A549 (cell line): ENCODE measurements at regions not wholly inside any gene's neighbourhood (a gene's known extent, or its start where the extent isn't known, plus 50 kb on each side); places are given as distances from the start of the nearest gene placed in this dataset.

ENCODE experiments used
- ATAC-seq, 2 experiments: fragments of 200-7000 bp in 1 of 2; fragments of >200 bp in 1 of 2; cut with Nextera tagmentation in 1 of 2; cut with Tn5 transposase in 1 of 2; 3 replicates each; pipeline versions ENCODE4 v1.8.0 to v1.9.1; 2018 to 2020; ENCODE audit warnings: mild to moderate bottlenecking in 1 of 2, moderate library complexity in 1 of 2
- CTCF ChIA-PET: fragments of 300-600 bp; sonication (Branson Sonifier 250); formaldehyde crosslinking; extraction: SDS; loops from one replicate; lab custom pipeline; 2021; ENCODE audit warnings: antibody characterized with exemption, inconsistent platforms; lab: Yijun Ruan, JAX
- POLR2A ChIA-PET: fragments of 350-600 bp; formaldehyde crosslinking; extraction: SDS; loops from one replicate; lab custom pipeline; 2021; ENCODE audit warnings: antibody characterized with exemption, inconsistent platforms; lab: Yijun Ruan, JAX
- DNase-seq, 2 experiments: peaks; one replicate each; pipeline versions ENCODE4 v3.0.0 to v3.0.0-alpha.2; 2011 to 2016; ENCODE audit warnings: low read depth in 1 of 2, low spot score in 1 of 2
- FAIRE-seq: peaks from 2 replicates; lab custom pipeline; 2011; peaks lifted over from hg19 to GRCh38; lab: Jason Lieb, UNC
- H3K27ac ChIP-seq, 2 experiments: fragments of >200 bp; sonication (Bioruptor Twin); formaldehyde crosslinking; 3 replicates each; pipeline ENCODE4 v1.5.1; 2016 to 2017
- H3K4me1 ChIP-seq: fragments of >200 bp; sonication (Bioruptor Twin); formaldehyde crosslinking; 3 replicates; pipeline ENCODE4 v1.6.1; 2016
- H3K4me2 ChIP-seq: fragments of >200 bp; sonication (Bioruptor Twin); formaldehyde crosslinking; 3 replicates; pipeline ENCODE4 v1.6.1; 2016
- H3K4me3 ChIP-seq: fragments of >200 bp; sonication (Bioruptor Twin); formaldehyde crosslinking; 3 replicates; pipeline ENCODE4 v1.5.1; 2016
- H3K9me3 ChIP-seq: fragments of >200 bp; sonication (Bioruptor Twin); formaldehyde crosslinking; 3 replicates; pipeline ENCODE4 v1.6.1; 2016
- ATOH8 ChIP-seq: fragments of 250-450 bp; sonication (Bioruptor Pico); IDR thresholded peaks from 2 replicates; pipeline ENCODE4 v1.5.0; 2020; ENCODE audit warnings: low read depth, mild to moderate bottlenecking, moderate library complexity
- CBX2 ChIP-seq: fragments of 200-600 bp; sonication (generic); IDR thresholded peaks from 2 replicates; pipeline ENCODE4 v1.6.1; 2016; ENCODE audit warnings: low read depth, mild to moderate bottlenecking, borderline replicate concordance
- CEBPB ChIP-seq, 2 experiments: fragments of >200 bp in 1 of 2; sonication (Bioruptor Twin) in 1 of 2; formaldehyde crosslinking in 1 of 2; IDR thresholded peaks; 2 replicates each; pipeline ENCODE4 v1.6.1; 2012 to 2016
- CHD2 ChIP-seq: fragments of 150-350 bp; IDR thresholded peaks from 2 replicates; pipeline ENCODE4 v1.6.1; 2014; ENCODE audit warnings: low read length; ENCODE audit not compliant: partially characterized antibody
- CTCF ChIP-seq: fragments of >200 bp; sonication (Bioruptor Twin); formaldehyde crosslinking; IDR thresholded peaks from 3 replicates; pipeline ENCODE4 v1.5.1; 2016
- EHF ChIP-seq: fragments of 250-450 bp; sonication (Bioruptor Pico); IDR thresholded peaks from 2 replicates; pipeline ENCODE4 v1.5.0; 2020; ENCODE audit warnings: mild to moderate bottlenecking
- ELK1 ChIP-seq: fragments of 150-350 bp; IDR thresholded peaks from 2 replicates; pipeline ENCODE4 v1.6.1; 2014; ENCODE audit warnings: low read depth, mild to moderate bottlenecking, low read length
- EP300 ChIP-seq, 2 experiments: fragments of >200 bp; sonication (Bioruptor Twin); formaldehyde crosslinking; IDR thresholded peaks; 2 replicates in 1 of 2; 3 replicates in 1 of 2; pipeline ENCODE4 v1.6.1; 2016 to 2017
- ESRRA ChIP-seq: fragments of 150-350 bp; IDR thresholded peaks from 2 replicates; pipeline ENCODE4 v1.6.1; 2014; ENCODE audit warnings: mild to moderate bottlenecking, low read length, borderline replicate concordance
- FOSL2 ChIP-seq, 2 experiments: fragments of 450-650 bp in 1 of 2; fragments of >200 bp in 1 of 2; sonication (Bioruptor Twin) in 1 of 2; formaldehyde crosslinking; IDR thresholded peaks; 2 replicates each; pipeline versions ENCODE4 v1.5.0 to v1.6.1; 2016 to 2020; ENCODE audit warnings: mild to moderate bottlenecking in 1 of 2, moderate library complexity in 1 of 2
- HOXA7 ChIP-seq: fragments of 250-450 bp; sonication (Bioruptor Pico); IDR thresholded peaks from 2 replicates; pipeline ENCODE4 v1.5.0; 2020; ENCODE audit warnings: mild to moderate bottlenecking, moderate library complexity
- HOXB5 ChIP-seq: fragments of 250-450 bp; sonication (Bioruptor Pico); IDR thresholded peaks from 2 replicates; pipeline ENCODE4 v1.5.0; 2020; ENCODE audit warnings: mild to moderate bottlenecking, moderate library complexity
- JUN ChIP-seq, 2 experiments: fragments of >200 bp; sonication (Bioruptor Twin); formaldehyde crosslinking; IDR thresholded peaks; 2 replicates in 1 of 2; 3 replicates in 1 of 2; pipeline ENCODE4 v1.6.1; 2016 to 2017
- MAFK ChIP-seq: fragments of 450-650 bp; IDR thresholded peaks from 2 replicates; pipeline ENCODE4 v1.6.1; 2014; ENCODE audit not compliant: partially characterized antibody
- NR3C1 ChIP-seq: fragments of >200 bp; sonication (Bioruptor Twin); formaldehyde crosslinking; IDR thresholded peaks from 3 replicates; pipeline ENCODE4 v1.6.1; 2017
- RAD21 ChIP-seq, 2 experiments: fragments of >200 bp in 1 of 2; sonication (Bioruptor Twin) in 1 of 2; formaldehyde crosslinking in 1 of 2; IDR thresholded peaks in 1 of 2; conservative IDR thresholded peaks in 1 of 2; 2 replicates in 1 of 2; 3 replicates in 1 of 2; pipeline ENCODE4 v1.6.1; 2012 to 2018; ENCODE audit warnings: inconsistent platforms in 1 of 2
- RARB ChIP-seq: fragments of 250-450 bp; sonication (Bioruptor Pico); IDR thresholded peaks from 2 replicates; pipeline ENCODE4 v1.8.0; 2021; ENCODE audit warnings: mild to moderate bottlenecking, moderate library complexity
- RNF2 ChIP-seq: fragments of 200-600 bp; sonication (generic); IDR thresholded peaks from 2 replicates; pipeline ENCODE4 v1.6.1; 2016; ENCODE audit warnings: low read depth, mild to moderate bottlenecking, antibody characterized with exemption, moderate library complexity, borderline replicate concordance
- SMC3 ChIP-seq: fragments of >200 bp; sonication (Bioruptor Twin); formaldehyde crosslinking; IDR thresholded peaks from 3 replicates; pipeline ENCODE4 v1.6.1; 2018; ENCODE audit warnings: inconsistent platforms
- WGBS: methylation state at CpG from one replicate; pipeline ENCODE4 v1.1.6; 2017; ENCODE audit errors: missing lambda C conversion rate; 5-methylcytosine and 5-hydroxymethylcytosine counted together

DNA sequence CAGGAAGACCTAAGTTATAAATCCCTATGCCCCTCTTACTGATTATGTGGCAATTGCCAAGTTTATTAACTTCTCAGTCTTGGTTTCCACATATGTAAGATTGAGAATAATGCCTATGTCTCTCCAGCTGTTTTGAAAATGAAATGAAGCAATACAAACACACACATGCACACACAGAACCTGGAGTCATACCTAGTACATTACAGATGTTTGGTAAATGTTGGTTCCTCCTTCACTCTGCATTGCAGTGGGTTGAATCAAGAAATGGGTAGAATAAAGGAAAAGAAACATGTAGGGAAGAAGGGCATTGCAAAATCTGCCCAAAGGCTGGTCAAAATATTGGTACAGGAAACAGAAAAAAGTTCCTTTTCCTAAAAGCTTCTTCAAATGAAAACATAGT lies 309.9 kb upstream of the EMCN start:
- ATAC-seq (no peak), FAIRE-seq (no peak), DNase-seq (no peak)
- ChIA-PET CTCF (no interaction called here), POLR2A (no interaction called here)
- Histone ChIP-seq H3K4me3 (no peak overlapping the region), H3K4me1 (peaks cover 13% of the 10 kb centered on the region), H3K9me3 (no peaks in the 10 kb centered on the region), H3K27ac (no peak overlapping the region), H3K4me2 (no peak overlapping the region)
- TF ChIP-seq ESRRA (no peak), ATOH8 (CRISPR knock-in tag) (no peak), HOXB5 (CRISPR knock-in tag) (no peak), SMC3 (no peak), MAFK (no peak), RARB (CRISPR knock-in tag) (no peak), CBX2 (no peak), RNF2 (no peak), HOXA7 (CRISPR knock-in tag) (no peak), ELK1 (no peak), JUN (IDR thresholded peaks at IDR 0.05) (no peak), EHF (no peak), NR3C1 (no peak), CTCF (no peak), EP300 (IDR thresholded peaks at IDR 0.05) (no peak), FOSL2 (IDR thresholded peaks at IDR 0.05) (no peak), FOSL2 (CRISPR knock-in tag; IDR thresholded peaks at IDR 0.05) (no peak)

GRCh38 chr4:100826808-100827548 lies 309.2 kb upstream of the EMCN start:
- WGBS: 58% methylated on average over 7 of the region's 7 CpGs
- POLR2A ChIA-PET: no interaction called here
- CTCF ChIA-PET: no interaction called here
- no peak for FAIRE-seq
- no peak overlapping the region for H3K27ac ChIP-seq
- H3K4me3 ChIP-seq: no peak overlapping the region
- H3K9me3 ChIP-seq: no peaks in the 10 kb centered on the region
- no peak for ATAC-seq
- no peak overlapping the region for H3K4me2 ChIP-seq
- peaks cover 15% of the 10 kb centered on the region for H3K4me1 ChIP-seq
- TF ChIP-seq CEBPB (IDR thresholded peaks at IDR 0.05): no peak
- no peak for TF ChIP-seq RNF2
- no peak for TF ChIP-seq JUN (IDR thresholded peaks at IDR 0.05)
- DNase-seq: no peak

DNA sequence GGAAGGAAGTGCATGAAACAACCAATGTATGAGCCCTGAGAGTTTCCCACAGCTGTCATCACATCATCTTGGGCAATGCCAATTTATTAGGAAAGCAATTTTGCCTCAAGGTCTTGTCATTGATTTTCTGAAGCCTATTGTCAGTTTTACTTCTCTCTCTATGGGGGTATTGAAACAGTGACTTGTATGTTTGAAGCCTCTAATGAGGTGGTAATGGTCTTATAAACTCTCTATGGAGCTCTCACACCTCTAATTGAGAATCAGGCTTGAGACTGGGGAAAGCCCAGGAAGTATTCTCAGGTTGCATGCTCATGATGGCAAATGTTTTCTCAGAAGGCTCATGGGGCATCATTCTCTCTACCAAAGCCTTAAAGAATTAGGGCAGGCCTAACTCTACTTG lies 308.2 kb upstream of the EMCN start:
- Histone ChIP-seq H3K4me2 (no peak overlapping the region), H3K27ac (no peak overlapping the region), H3K4me1 (peaks cover 15% of the 10 kb centered on the region), H3K9me3 (no peaks in the 10 kb centered on the region), H3K4me3 (no peak overlapping the region)
- ATAC-seq: no peak
- no peak for FAIRE-seq
- ChIA-PET POLR2A (no interaction called here), CTCF (interaction anchor here (1.0 kb wide), 1 partner anchor 904 kb away, joined by 3 read pairs; no protein-coding TSS in a partner anchor)
- no peak for DNase-seq
- TF ChIP-seq RAD21 (conservative IDR thresholded peaks at IDR 0.05 in 1 of 2, IDR thresholded peaks at IDR 0.05 in 1 of 2): no peak
- no peak for TF ChIP-seq CHD2
